ENCODE measurements at regions not wholly inside any gene's neighbourhood (a gene's known extent, or its start where the extent isn't known, plus 50 kb on each side); places are given as distances from the start of the nearest gene placed in this dataset.

DNA sequence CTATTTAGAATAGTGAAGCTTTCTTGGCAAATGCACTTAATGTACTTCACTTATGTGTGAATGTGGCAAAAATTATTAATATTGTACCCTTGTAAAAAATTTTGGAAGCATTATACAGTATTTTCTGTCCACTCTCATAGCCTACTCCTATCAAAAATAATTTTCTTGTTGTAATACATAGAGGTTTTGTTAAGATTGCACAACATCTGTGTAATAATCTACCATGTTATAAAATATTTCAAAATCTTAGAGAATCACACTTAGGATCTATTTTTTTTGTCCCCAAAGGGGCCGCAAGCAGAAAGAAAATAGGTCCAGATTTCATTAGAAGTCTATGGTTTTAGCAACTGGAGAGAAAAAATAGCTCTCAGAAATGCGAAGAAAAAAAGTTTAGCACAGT is 945.9 kb downstream of the CDH18 start:
- H3K4me1 ChIP-seq (ENCODE audit: low read depth), result no peaks in the 10 kb centered on the region
- H3K27ac ChIP-seq, result no peak overlapping the region
- DNase-seq (ENCODE audit: low read depth in 1 of 2, low spot score in 1 of 2), result no peak
- H3K9me3 ChIP-seq (ENCODE audit: low read depth), result no peaks in the 10 kb centered on the region
- H3K36me3 ChIP-seq, result no peaks in the 10 kb centered on the region
- H3K27me3 ChIP-seq, result no peaks in the 10 kb centered on the region
- H3K4me3 ChIP-seq, result no peak overlapping the region
- TF ChIP-seq, protein P1, sequence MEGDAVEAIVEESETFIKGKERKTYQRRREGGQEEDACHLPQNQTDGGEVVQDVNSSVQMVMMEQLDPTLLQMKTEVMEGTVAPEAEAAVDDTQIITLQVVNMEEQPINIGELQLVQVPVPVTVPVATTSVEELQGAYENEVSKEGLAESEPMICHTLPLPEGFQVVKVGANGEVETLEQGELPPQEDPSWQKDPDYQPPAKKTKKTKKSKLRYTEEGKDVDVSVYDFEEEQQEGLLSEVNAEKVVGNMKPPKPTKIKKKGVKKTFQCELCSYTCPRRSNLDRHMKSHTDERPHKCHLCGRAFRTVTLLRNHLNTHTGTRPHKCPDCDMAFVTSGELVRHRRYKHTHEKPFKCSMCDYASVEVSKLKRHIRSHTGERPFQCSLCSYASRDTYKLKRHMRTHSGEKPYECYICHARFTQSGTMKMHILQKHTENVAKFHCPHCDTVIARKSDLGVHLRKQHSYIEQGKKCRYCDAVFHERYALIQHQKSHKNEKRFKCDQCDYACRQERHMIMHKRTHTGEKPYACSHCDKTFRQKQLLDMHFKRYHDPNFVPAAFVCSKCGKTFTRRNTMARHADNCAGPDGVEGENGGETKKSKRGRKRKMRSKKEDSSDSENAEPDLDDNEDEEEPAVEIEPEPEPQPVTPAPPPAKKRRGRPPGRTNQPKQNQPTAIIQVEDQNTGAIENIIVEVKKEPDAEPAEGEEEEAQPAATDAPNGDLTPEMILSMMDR (IDR thresholded peaks at IDR 0.05; ENCODE audit: low read depth, low read length), result no peak

DNA sequence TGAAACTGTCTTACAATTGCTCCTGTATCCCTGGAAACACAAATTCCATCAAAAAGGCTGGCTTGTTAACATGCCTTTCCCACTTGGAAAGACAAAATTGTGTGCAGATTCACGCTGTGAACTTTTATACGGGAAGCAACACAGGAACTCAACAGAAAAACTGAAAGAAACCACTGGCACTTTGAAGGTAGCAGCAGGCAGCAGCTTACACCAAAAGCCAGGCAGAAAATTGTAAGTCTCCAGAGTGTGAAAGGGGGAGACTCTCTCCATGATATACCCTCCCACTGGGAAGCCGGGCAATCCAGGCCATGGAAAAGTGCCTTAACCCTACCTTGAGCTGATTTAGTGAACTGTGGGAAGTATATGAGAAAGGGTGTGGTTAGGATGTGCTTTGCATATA is 943.7 kb downstream of the CDH18 start:
- Histone ChIP-seq H3K36me3 (no peaks in the 10 kb centered on the region), H3K4me1 (ENCODE audit: low read depth) (no peaks in the 10 kb centered on the region), H3K4me3 (no peak overlapping the region), H3K9me3 (ENCODE audit: low read depth) (no peaks in the 10 kb centered on the region), H3K27ac (no peak overlapping the region), H3K27me3 (no peaks in the 10 kb centered on the region)
- TF ChIP-seq, protein P1 (IDR thresholded peaks at IDR 0.05; ENCODE audit: low read depth, low read length), result no peak
- DNase-seq (ENCODE audit: low read depth in 1 of 2, low spot score in 1 of 2), result no peak

DNA sequence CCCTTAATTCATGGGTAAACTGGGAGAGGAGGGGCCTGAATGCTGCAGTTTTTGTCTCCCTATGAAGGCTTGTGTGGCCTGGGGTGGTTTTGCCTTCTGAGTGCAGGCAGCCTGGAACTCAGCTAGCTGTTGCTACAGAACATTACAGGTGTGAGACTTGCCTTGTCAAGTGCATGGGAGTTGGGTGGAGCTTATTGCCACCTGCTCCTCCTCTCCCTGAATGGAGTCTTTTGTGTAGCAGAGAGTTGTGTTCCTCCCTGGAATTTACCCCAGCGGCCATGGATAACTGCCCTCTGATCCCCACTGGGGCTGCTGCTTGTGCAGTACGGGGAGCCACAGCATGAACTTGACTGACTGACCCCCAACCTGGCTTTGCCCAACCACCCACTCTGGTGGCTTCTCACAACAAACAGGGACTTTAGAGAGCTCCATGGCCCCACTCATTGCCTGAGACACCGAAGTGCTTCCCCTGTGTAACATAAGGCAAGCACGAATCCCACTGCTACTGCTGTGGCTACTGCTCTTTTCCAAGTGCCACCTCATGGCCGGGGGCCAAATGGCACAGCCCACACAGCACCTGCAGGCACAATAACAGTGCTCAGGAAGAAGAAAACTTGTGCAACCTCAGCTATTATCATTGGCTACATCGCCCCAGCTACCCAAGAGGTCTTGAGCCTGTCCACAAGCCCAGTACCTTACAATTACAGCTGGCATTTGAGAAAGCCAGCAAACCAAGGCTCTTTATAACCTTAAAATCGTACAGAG is 942.9 kb downstream of the CDH18 start:
- Histone ChIP-seq H3K36me3 (no peaks in the 10 kb centered on the region), H3K27ac (no peak overlapping the region), H3K9me3 (ENCODE audit: low read depth) (no peaks in the 10 kb centered on the region), H3K27me3 (no peaks in the 10 kb centered on the region), H3K4me3 (no peak overlapping the region), H3K4me1 (ENCODE audit: low read depth) (no peaks in the 10 kb centered on the region)
- DNase-seq (ENCODE audit: low read depth in 1 of 2, low spot score in 1 of 2), result no peak
- TF ChIP-seq, protein P1 (IDR thresholded peaks at IDR 0.05; ENCODE audit: low read depth, low read length), result no peak

DNA sequence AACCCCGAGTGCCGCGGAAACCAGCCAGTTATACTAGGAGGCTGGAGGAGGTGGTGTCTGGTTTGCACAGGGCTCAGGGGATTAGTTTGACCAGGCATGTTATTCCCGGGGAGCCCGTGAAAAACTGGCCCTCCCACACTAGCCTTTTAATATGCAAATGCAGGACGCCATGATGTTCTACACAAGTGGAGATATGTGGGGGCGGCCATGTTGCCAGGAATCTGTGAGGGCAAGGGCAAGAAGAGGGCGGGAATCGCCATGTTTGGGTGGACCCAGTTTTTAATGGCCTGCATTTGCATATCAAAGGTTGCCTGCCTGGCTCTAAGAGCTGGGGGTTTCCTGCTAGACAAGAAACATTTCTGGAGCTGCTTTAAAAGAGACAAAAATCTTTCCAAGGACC is 940.7 kb downstream of the CDH18 start:
- Histone ChIP-seq H3K4me3 (no peak overlapping the region), H3K27ac (no peak overlapping the region), H3K4me1 (ENCODE audit: low read depth) (no peaks in the 10 kb centered on the region), H3K27me3 (no peaks in the 10 kb centered on the region), H3K36me3 (no peaks in the 10 kb centered on the region), H3K9me3 (ENCODE audit: low read depth) (no peaks in the 10 kb centered on the region)
- DNase-seq (ENCODE audit: low read depth in 1 of 2, low spot score in 1 of 2), result no peak
- TF ChIP-seq, protein P1 (IDR thresholded peaks at IDR 0.05; ENCODE audit: low read depth, low read length), result no peak

DNA sequence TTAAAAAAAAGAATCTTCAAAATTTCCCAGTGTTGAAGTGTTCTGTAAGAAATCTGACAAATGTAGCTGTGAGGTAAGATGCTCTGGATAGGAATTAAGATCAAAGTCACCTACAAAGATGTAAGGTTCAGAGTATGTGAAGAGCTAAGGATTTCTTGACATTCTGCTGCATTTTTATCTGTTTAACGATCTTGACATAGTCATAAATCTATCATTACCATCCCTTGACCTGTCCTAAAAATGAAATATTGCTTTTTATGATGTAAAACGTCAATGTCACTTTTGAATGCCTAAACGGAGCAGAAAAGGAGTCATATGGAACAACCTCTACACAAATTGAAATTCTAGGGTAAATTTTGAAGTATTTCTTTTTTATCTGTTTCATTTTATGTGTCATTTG is 939.3 kb downstream of the CDH18 start:
- Histone ChIP-seq H3K4me1 (ENCODE audit: low read depth) (no peaks in the 10 kb centered on the region), H3K27ac (no peak overlapping the region), H3K9me3 (ENCODE audit: low read depth) (no peaks in the 10 kb centered on the region), H3K4me3 (no peak overlapping the region), H3K27me3 (no peaks in the 10 kb centered on the region), H3K36me3 (no peaks in the 10 kb centered on the region)
- TF ChIP-seq, protein P1 (IDR thresholded peaks at IDR 0.05; ENCODE audit: low read depth, low read length), result no peak
- DNase-seq (ENCODE audit: low read depth in 1 of 2, low spot score in 1 of 2), result no peak

Measured in cardiac muscle cell (in vitro differentiated cells and primary cell).